Mesenchymal stem cell (in vitro differentiated cells and primary cell): ENCODE measurements at regions not wholly inside any gene's neighbourhood (a gene's known extent, or its start where the extent isn't known, plus 50 kb on each side); places are given as distances from the start of the nearest gene placed in this dataset.

Experiments used
- DNase-seq: peaks from one replicate; pipeline ENCODE4 v3.0.0-alpha.2; 2013
- H2AFZ ChIP-seq: one replicate; pipeline ENCODE4 v1.6.1; 2013; ENCODE audit warnings: low read depth, mild to moderate bottlenecking, control low read depth, inconsistent platforms, low read length, moderate library complexity
- H2AK5ac ChIP-seq: 2 replicates; pipeline ENCODE4 v1.6.1; 2013; ENCODE audit warnings: low read length, moderate library complexity, mild to moderate bottlenecking, inconsistent platforms; ENCODE audit not compliant: severe bottlenecking
- H2BK120ac ChIP-seq: one replicate; pipeline ENCODE4 v1.6.1; 2013; ENCODE audit warnings: low read depth, mild to moderate bottlenecking, inconsistent platforms, low read length, moderate library complexity
- H2BK12ac ChIP-seq, 2 experiments: one replicate each; pipeline ENCODE4 v1.6.1; 2013; ENCODE audit warnings: inconsistent platforms in 2 of 2, low read length in 2 of 2, mild to moderate bottlenecking in 2 of 2, moderate library complexity in 2 of 2, control low read depth in 1 of 2
- H2BK15ac ChIP-seq: one replicate; pipeline ENCODE4 v1.6.1; 2013; ENCODE audit warnings: mild to moderate bottlenecking, low read depth, inconsistent platforms; ENCODE audit not compliant: poor library complexity, severe bottlenecking
- H2BK5ac ChIP-seq: 2 replicates; pipeline ENCODE4 v1.6.1; 2013; ENCODE audit warnings: low read depth, mild to moderate bottlenecking, low read length, control low read depth, inconsistent platforms; ENCODE audit not compliant: poor library complexity, severe bottlenecking
- H3K14ac ChIP-seq, 2 experiments: one replicate each; pipeline ENCODE4 v1.6.1; 2013; ENCODE audit warnings: inconsistent platforms in 2 of 2, low read length in 2 of 2, control low read depth in 1 of 2, mild to moderate bottlenecking in 1 of 2, moderate library complexity in 1 of 2
- H3K18ac ChIP-seq, 2 experiments: one replicate each; pipeline ENCODE4 v1.6.1; 2013; ENCODE audit warnings: inconsistent platforms in 2 of 2, low read length in 2 of 2, control low read depth in 1 of 2, low read depth in 1 of 2, mild to moderate bottlenecking in 1 of 2
- H3K23ac ChIP-seq, 2 experiments: one replicate each; pipeline ENCODE4 v1.6.1; 2013; ENCODE audit warnings: inconsistent platforms in 2 of 2, low read length in 2 of 2, mild to moderate bottlenecking in 2 of 2, moderate library complexity in 2 of 2, control low read depth in 1 of 2
- H3K27ac ChIP-seq: 2 replicates; pipeline ENCODE4 v1.5.1; 2013; ENCODE audit warnings: mild to moderate bottlenecking, moderate library complexity, low read length, control low read depth, inconsistent platforms; ENCODE audit not compliant: poor library complexity, severe bottlenecking
- H3K27me3 ChIP-seq, 2 experiments: 2 replicates each; pipeline versions ENCODE4 v1.6.1 to v1.7.0; 2013; ENCODE audit warnings: low read length in 2 of 2, mild to moderate bottlenecking in 2 of 2, moderate library complexity in 2 of 2, control low read depth in 1 of 2, inconsistent platforms in 1 of 2; ENCODE audit not compliant: control insufficient read depth in 1 of 2, insufficient read depth in 1 of 2
- H3K36me3 ChIP-seq, 2 experiments: 2 replicates each; pipeline versions ENCODE4 v1.6.1 to v1.7.0; 2013; ENCODE audit warnings: low read length in 2 of 2, control low read depth in 1 of 2, inconsistent platforms in 1 of 2, low read depth in 1 of 2, mild to moderate bottlenecking in 1 of 2; ENCODE audit not compliant: insufficient read depth in 2 of 2, control insufficient read depth in 1 of 2
- H3K4ac ChIP-seq, 2 experiments: one replicate each; pipeline ENCODE4 v1.6.1; 2013; ENCODE audit warnings: inconsistent platforms in 2 of 2, low read length in 2 of 2, mild to moderate bottlenecking in 2 of 2, moderate library complexity in 2 of 2, control low read depth in 1 of 2, low read depth in 1 of 2
- H3K4me1 ChIP-seq: 2 replicates; pipeline ENCODE4 v1.6.1; 2013; ENCODE audit warnings: low read depth, low read length, control low read depth; ENCODE audit not compliant: control insufficient read depth, insufficient read depth
- H3K4me2 ChIP-seq: 2 replicates; pipeline ENCODE4 v1.6.1; 2013; ENCODE audit warnings: low read length, mild to moderate bottlenecking, inconsistent platforms; ENCODE audit not compliant: poor library complexity, severe bottlenecking
- H3K4me3 ChIP-seq, 2 experiments: 2 replicates each; pipeline versions ENCODE4 v1.5.1 to v1.7.0; 2013; ENCODE audit warnings: low read length in 2 of 2, mild to moderate bottlenecking in 2 of 2, control low read depth in 1 of 2, low read depth in 1 of 2; ENCODE audit not compliant: insufficient read depth in 1 of 2
- H3K79me1 ChIP-seq: replicated peaks from 2 replicates; pipeline ENCODE4 v1.6.1; 2013; ENCODE audit warnings: mild to moderate bottlenecking, control low read depth, low read length, inconsistent platforms; ENCODE audit not compliant: poor library complexity, severe bottlenecking
- H3K9ac ChIP-seq: 2 replicates; pipeline ENCODE4 v1.7.0; 2013; ENCODE audit warnings: mild to moderate bottlenecking, low read length, moderate library complexity
- H3K9me3 ChIP-seq: 2 replicates; pipeline ENCODE4 v1.7.0; 2013; ENCODE audit warnings: mild to moderate bottlenecking, low read length; ENCODE audit not compliant: control insufficient read depth
- H4K8ac ChIP-seq: one replicate; pipeline ENCODE4 v1.6.1; 2013; ENCODE audit warnings: inconsistent platforms, mild to moderate bottlenecking, low read length, moderate library complexity
- H4K91ac ChIP-seq: one replicate; pipeline ENCODE4 v1.6.1; 2013; ENCODE audit warnings: mild to moderate bottlenecking, low read length, inconsistent platforms
- WGBS: methylation state at CpG from one replicate; pipeline ENCODE4 v1.1.7; 2013; ENCODE audit warnings: mixed read lengths; 5-methylcytosine and 5-hydroxymethylcytosine counted together

DNA sequence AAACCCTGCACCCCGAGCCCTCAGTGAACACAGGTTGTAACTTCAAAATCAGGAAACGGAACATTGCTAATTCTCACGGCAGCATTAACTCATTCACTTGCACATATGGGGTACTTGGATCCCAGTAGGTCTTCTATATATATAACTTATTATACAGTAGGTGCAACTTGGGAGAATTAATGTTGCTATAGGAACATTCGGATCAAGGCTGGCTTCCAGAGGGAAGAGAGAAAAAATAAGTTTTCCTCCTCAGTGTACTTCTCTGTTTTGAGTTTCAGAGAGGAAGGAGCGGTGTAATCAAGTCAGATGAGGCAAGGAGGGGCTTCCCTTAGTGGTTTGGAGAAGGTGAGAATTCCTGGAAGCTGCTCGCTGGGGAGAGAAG lies 90.9 kb upstream of the ZNF507 start:
- no peak for DNase-seq
- H3K79me1 ChIP-seq = no peaks in the 10 kb centered on the region
- no peak overlapping the region for H2AFZ ChIP-seq
- H3K27me3 ChIP-seq = peaks cover 0 to 16% of the 10 kb centered on the region in 2 experiments
- H3K4me1 ChIP-seq = no peaks in the 10 kb centered on the region
- H3K4me3 ChIP-seq = no peak overlapping the region
- H3K9ac ChIP-seq = no peak overlapping the region
- H3K27ac ChIP-seq = no peak overlapping the region
- no peak overlapping the region for H3K23ac ChIP-seq
- no peak overlapping the region for H4K91ac ChIP-seq
- H2BK12ac ChIP-seq = no peak overlapping the region
- H3K4me2 ChIP-seq = no peak overlapping the region
- H2AK5ac ChIP-seq = no peak overlapping the region
- no peak overlapping the region for H3K14ac ChIP-seq
- 61% methylated on average over 3 of the region's 6 CpGs for WGBS
- no peak overlapping the region for H3K18ac ChIP-seq
- no peak overlapping the region for H2BK120ac ChIP-seq
- no peaks in the 10 kb centered on the region for H3K36me3 ChIP-seq
- H3K4ac ChIP-seq = no peak overlapping the region
- H3K9me3 ChIP-seq = no peaks in the 10 kb centered on the region
- H4K8ac ChIP-seq = no peak overlapping the region
- no peak overlapping the region for H2BK5ac ChIP-seq
- no peak overlapping the region for H2BK15ac ChIP-seq

GRCh38 chr19:32255536-32256295 lies 89.7 kb upstream of the ZNF507 start:
- Histone ChIP-seq H3K4me3 (no peak overlapping the region), H3K27ac (no peak overlapping the region), H2BK12ac (no peak overlapping the region), H2AK5ac (no peak overlapping the region), H3K23ac (no peak overlapping the region), H4K91ac (no peak overlapping the region), H3K4me2 (no peak overlapping the region), H3K4ac (no peak overlapping the region), H3K14ac (no peak overlapping the region), H3K79me1 (no peaks in the 10 kb centered on the region), H4K8ac (no peak overlapping the region), H3K9ac (no peak overlapping the region), H2BK5ac (no peak overlapping the region), H2AFZ (no peak overlapping the region), H2BK15ac (no peak overlapping the region), H3K27me3 (peaks cover 0 to 16% of the 10 kb centered on the region in 2 experiments), H2BK120ac (no peak overlapping the region), H3K18ac (no peak overlapping the region), H3K4me1 (no peaks in the 10 kb centered on the region), H3K9me3 (no peaks in the 10 kb centered on the region), H3K36me3 (no peaks in the 10 kb centered on the region)
- WGBS = 82% methylated on average over 6 of the region's 8 CpGs
- DNase-seq = no peak

DNA sequence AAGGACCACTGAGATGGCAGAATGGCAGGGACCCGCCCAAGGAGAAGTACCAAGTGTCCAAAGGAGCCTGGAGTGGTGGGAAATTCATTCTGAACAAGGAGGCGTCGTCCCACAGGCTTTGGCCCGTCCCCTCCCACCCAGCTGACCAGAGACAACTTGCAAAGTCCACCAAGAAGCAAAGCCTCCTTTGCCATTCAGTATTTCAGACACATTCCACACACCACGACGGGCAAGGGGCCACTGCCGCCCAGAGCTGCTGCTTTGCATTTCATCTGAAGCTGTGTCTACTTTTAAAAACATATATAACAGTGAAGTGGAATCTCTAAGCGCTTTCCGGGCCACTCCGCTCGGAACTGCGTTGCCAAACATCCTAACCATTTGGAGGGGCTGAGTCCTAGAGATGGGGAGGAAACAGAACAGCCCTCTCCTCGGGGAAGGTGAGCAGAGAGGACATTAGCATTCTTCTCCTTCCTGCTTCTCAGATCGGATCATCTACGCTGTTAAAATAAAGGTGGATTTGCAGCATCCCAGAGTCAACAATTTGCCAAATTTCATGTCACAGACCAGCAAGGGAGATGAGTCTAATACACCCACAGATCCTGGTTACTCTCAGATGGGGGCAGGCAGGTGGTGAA lies 89.0 kb upstream of the ZNF507 start:
- Histone ChIP-seq H4K91ac (no peak overlapping the region), H3K9me3 (no peaks in the 10 kb centered on the region), H3K4me2 (no peak overlapping the region), H2BK15ac (no peak overlapping the region), H3K4ac (no peak overlapping the region), H3K79me1 (no peaks in the 10 kb centered on the region), H3K14ac (no peak overlapping the region), H2AFZ (no peak overlapping the region), H3K9ac (no peak overlapping the region), H3K36me3 (no peaks in the 10 kb centered on the region), H3K4me1 (no peaks in the 10 kb centered on the region), H2BK12ac (no peak overlapping the region), H2BK120ac (no peak overlapping the region), H3K23ac (no peak overlapping the region), H3K27ac (no peak overlapping the region), H3K27me3 (peaks cover 0 to 16% of the 10 kb centered on the region in 2 experiments), H3K18ac (no peak overlapping the region), H2BK5ac (no peak overlapping the region), H4K8ac (no peak overlapping the region), H3K4me3 (no peak overlapping the region), H2AK5ac (no peak overlapping the region)
- 84% methylated on average over 12 of the region's 15 CpGs for WGBS
- no peak for DNase-seq

- no peak for DNase-seq
- Histone ChIP-seq H2BK5ac (no peak overlapping the region), H2BK12ac (no peak overlapping the region), H3K9me3 (no peaks in the 10 kb centered on the region), H4K8ac (no peak overlapping the region), H3K4me2 (no peak overlapping the region), H3K18ac (no peak overlapping the region), H2AFZ (no peak overlapping the region), H3K4ac (no peak overlapping the region), H3K4me1 (no peaks in the 10 kb centered on the region), H3K79me1 (no peaks in the 10 kb centered on the region), H3K36me3 (no peaks in the 10 kb centered on the region), H4K91ac (no peak overlapping the region), H2AK5ac (no peak overlapping the region), H3K23ac (no peak overlapping the region), H3K27me3 (peaks cover 0 to 17% of the 10 kb centered on the region in 2 experiments), H2BK15ac (no peak overlapping the region), H3K27ac (no peak overlapping the region), H2BK120ac (no peak overlapping the region), H3K4me3 (no peak overlapping the region), H3K9ac (no peak overlapping the region), H3K14ac (no peak overlapping the region)
- 84% methylated on average over 11 of the region's 12 CpGs for WGBS
Observed at GRCh38 chr19:32257326-32258073, 87.9 kb upstream of the ZNF507 start.
